Psoas muscle (tissue), 7 donors: ENCODE measurements at regions not wholly inside any gene's neighbourhood (a gene's known extent, or its start where the extent isn't known, plus 50 kb on each side); places are given as distances from the start of the nearest gene placed in this dataset.

Source experiments
- ATAC-seq, 4 donors: fragments of 200-7000 bp; cut with Tn5 transposase; one replicate each; pipeline ENCODE4 v1.9.1; 2020; ENCODE audit warnings: moderate library complexity in 3 of 4, mild to moderate bottlenecking in 2 of 4
- DNase-seq, 2 donors: peaks; one replicate each; pipeline ENCODE4 v3.0.0-alpha.2; 2020
- H3K27ac ChIP-seq: fragments of 200-600 bp; one replicate; pipeline ENCODE4 v1.8.0; 2022
- H3K27me3 ChIP-seq, 3 donors: fragments of 200-600 bp in 1 of 3; one replicate each; pipeline versions ENCODE4 v1.6.1 to v1.8.0; 2013 to 2022; ENCODE audit warnings: low read length in 2 of 3, mild to moderate bottlenecking in 2 of 3, moderate library complexity in 1 of 3; ENCODE audit not compliant: insufficient read depth in 3 of 3
- H3K36me3 ChIP-seq, 2 donors: fragments of 200-600 bp in 1 of 2; one replicate each; pipeline versions ENCODE4 v1.6.1 to v1.8.0; 2013 to 2022; ENCODE audit warnings: low read depth in 1 of 2, mild to moderate bottlenecking in 1 of 2, moderate library complexity in 1 of 2; ENCODE audit not compliant: insufficient read depth in 1 of 2
- H3K4me1 ChIP-seq: fragments of 200-600 bp; one replicate; pipeline ENCODE4 v1.8.0; 2022
- H3K4me3 ChIP-seq: fragments of 200-600 bp; one replicate; pipeline ENCODE4 v1.8.0; 2022; ENCODE audit warnings: mild to moderate bottlenecking
- H3K9me3 ChIP-seq: fragments of 200-600 bp; one replicate; pipeline ENCODE4 v1.8.0; 2022
- WGBS, 3 donors: extraction: QIAGEN DNeasy Blood & Tissue Kit; methylation state at CpG; one replicate each; pipeline versions ENCODE4 v1.1.6 to v1.1.7; 2013; 5-methylcytosine and 5-hydroxymethylcytosine counted together
- intact Hi-C, 2 donors: fragments of 100-400 bp; cut with DNase I; formaldehyde crosslinking; loops; one replicate each; pipeline versions ENCODE4 v1.11.0 to v1.14.2; 2022
- TF ChIP-seq, protein P1 (sequence below): fragments of 200-600 bp; IDR thresholded peaks from one replicate; pipeline ENCODE4 v1.8.0; 2022; ENCODE audit warnings: antibody characterized with exemption
- donor health status: healthy with polysubstance abuse.
- donor health status: DM: no; HTN: no; CAD: no; lungs with moderate emphysema.
- donor health status: Bipolar disorder and iron deficiency.
- donor health status: healthy.
- donor health status: DM: yes; HTN: yes; CAD: no.
- donor health status: DM: no; HTN: no; CAD: no.
- donor health status: DM: yes; HTN: yes; CAD: no.

- WGBS, 3 donors: 87 to 94% (median 87%) methylated on average over 2 of the region's 2 CpGs
- Histone ChIP-seq H3K27me3 (no peaks in the 10 kb centered on the region), H3K9me3 (peaks cover 3% of the 10 kb centered on the region), H3K4me1 (no peaks in the 10 kb centered on the region), H3K36me3 (no peaks in the 10 kb centered on the region), H3K27ac (no peak overlapping the region), H3K4me3 (no peak overlapping the region)
- no peak for ATAC-seq
- no peak for DNase-seq
- TF ChIP-seq, protein P1, sequence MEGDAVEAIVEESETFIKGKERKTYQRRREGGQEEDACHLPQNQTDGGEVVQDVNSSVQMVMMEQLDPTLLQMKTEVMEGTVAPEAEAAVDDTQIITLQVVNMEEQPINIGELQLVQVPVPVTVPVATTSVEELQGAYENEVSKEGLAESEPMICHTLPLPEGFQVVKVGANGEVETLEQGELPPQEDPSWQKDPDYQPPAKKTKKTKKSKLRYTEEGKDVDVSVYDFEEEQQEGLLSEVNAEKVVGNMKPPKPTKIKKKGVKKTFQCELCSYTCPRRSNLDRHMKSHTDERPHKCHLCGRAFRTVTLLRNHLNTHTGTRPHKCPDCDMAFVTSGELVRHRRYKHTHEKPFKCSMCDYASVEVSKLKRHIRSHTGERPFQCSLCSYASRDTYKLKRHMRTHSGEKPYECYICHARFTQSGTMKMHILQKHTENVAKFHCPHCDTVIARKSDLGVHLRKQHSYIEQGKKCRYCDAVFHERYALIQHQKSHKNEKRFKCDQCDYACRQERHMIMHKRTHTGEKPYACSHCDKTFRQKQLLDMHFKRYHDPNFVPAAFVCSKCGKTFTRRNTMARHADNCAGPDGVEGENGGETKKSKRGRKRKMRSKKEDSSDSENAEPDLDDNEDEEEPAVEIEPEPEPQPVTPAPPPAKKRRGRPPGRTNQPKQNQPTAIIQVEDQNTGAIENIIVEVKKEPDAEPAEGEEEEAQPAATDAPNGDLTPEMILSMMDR: no peak
- intact Hi-C loops: no loop called here
Measured at GRCh38 chr6:119915971-119916370, 566.4 kb upstream of the MAN1A1 start.

DNA sequence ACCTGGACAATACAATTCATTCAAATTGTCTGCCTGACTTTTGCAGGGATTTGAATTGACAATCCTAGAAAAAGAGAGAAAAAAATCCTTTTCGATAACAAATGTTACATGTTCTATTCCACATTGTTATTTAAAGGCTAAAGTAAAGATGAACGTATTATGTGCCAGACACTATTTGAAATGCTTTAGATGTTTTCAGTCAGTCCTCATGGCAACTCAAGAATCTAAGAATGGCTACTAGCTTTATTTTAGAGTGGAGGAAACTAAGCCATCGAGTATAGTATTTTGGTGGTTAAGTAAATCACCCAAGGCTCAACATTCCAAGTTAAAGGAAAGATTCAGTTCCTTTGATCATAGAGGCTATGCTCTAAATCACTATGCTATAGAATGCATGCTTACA, 558.6 kb upstream of the MAN1A1 start:
- ATAC-seq (no peak), DNase-seq (no peak)
- no peaks in the 10 kb centered on the region for H3K27me3 ChIP-seq
- no peak overlapping the region for H3K4me3 ChIP-seq
- no peak overlapping the region for H3K27ac ChIP-seq
- H3K36me3 ChIP-seq: no peaks in the 10 kb centered on the region
- intact Hi-C loops: no loop called here
- 50 to 72% (median 69%) methylated on average over 3 of the region's 3 CpGs for WGBS, 3 donors
- TF ChIP-seq, protein P1: no peak
- no peaks in the 10 kb centered on the region for H3K9me3 ChIP-seq
- no peaks in the 10 kb centered on the region for H3K4me1 ChIP-seq

- Histone ChIP-seq H3K4me1 (no peaks in the 10 kb centered on the region), H3K4me3 (no peak overlapping the region), H3K27ac (no peak overlapping the region), H3K9me3 (no peaks in the 10 kb centered on the region), H3K27me3 (no peaks in the 10 kb centered on the region), H3K36me3 (no peaks in the 10 kb centered on the region)
- no peak for DNase-seq
- WGBS, 3 donors: 45 to 52% (median 48%) methylated on average over 1 of the region's 1 CpG
- TF ChIP-seq, protein P1: no peak
- intact Hi-C loops: no loop called here
- ATAC-seq: no peak
Measured at GRCh38 chr6:119902681-119903080, 553.1 kb upstream of the MAN1A1 start.

- intact Hi-C loops: no loop called here
- no peaks in the 10 kb centered on the region for H3K9me3 ChIP-seq
- no peak for ATAC-seq
- 76 to 90% (median 80%) methylated on average over 1 of the region's 1 CpG for WGBS, 3 donors
- DNase-seq: no peak
- H3K36me3 ChIP-seq: no peaks in the 10 kb centered on the region
- TF ChIP-seq, protein P1: no peak
- H3K27ac ChIP-seq: no peak overlapping the region
- no peaks in the 10 kb centered on the region for H3K4me1 ChIP-seq
- H3K4me3 ChIP-seq: no peak overlapping the region
- no peaks in the 10 kb centered on the region for H3K27me3 ChIP-seq
Measured at GRCh38 chr6:119896806-119897205, 547.2 kb upstream of the MAN1A1 start.

DNA sequence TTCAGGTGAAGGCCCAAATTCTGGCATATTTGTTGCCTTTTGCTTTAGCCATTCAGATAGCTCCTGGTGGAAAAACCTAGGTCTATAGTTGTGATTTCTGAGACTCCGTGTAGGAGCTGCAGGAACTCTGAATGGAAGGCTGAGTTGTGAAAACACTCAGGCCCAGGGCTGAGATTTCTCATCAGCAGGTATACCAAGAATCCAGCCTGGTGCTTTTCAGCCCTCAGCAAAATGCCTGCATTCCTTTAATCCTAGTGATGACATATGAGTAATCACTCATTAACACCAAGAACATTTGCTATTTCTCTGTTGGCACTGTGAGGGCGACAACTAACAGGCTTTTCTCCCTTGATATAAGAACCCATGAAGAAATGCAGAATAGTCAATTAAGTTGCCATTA, 546.1 kb upstream of the MAN1A1 start:
- DNase-seq: no peak
- no peaks in the 10 kb centered on the region for H3K9me3 ChIP-seq
- 78 to 79% (median 78%) methylated on average over 2 of the region's 2 CpGs for WGBS, 3 donors
- intact Hi-C loops: no loop called here
- H3K27ac ChIP-seq: no peak overlapping the region
- no peak for ATAC-seq
- no peaks in the 10 kb centered on the region for H3K36me3 ChIP-seq
- H3K4me3 ChIP-seq: no peak overlapping the region
- H3K27me3 ChIP-seq: no peaks in the 10 kb centered on the region
- TF ChIP-seq, protein P1: no peak
- H3K4me1 ChIP-seq: no peaks in the 10 kb centered on the region
